HEK293T (cell line): ENCODE measurements at regions not wholly inside any gene's neighbourhood (a gene's known extent, or its start where the extent isn't known, plus 50 kb on each side); places are given as distances from the start of the nearest gene placed in this dataset.

Experiments used
- CTCF ChIA-PET: fragments of 350-600 bp; formaldehyde crosslinking; extraction: SDS; loops from one replicate; lab custom pipeline; 2021; ENCODE audit warnings: antibody characterized with exemption, inconsistent platforms; lab: Yijun Ruan, JAX
- POLR2A ChIA-PET: fragments of 350-600 bp; formaldehyde crosslinking; extraction: SDS; loops from one replicate; lab custom pipeline; 2020; ENCODE audit warnings: antibody characterized with exemption, inconsistent platforms; lab: Yijun Ruan, JAX
- DNase-seq: peaks from one replicate; pipeline ENCODE4 v3.0.0; 2012; ENCODE audit warnings: mixed read lengths; ENCODE audit errors: extremely low spot score
- ARNT ChIP-seq: fragments of 450-650 bp; IDR thresholded peaks from 2 replicates; pipeline ENCODE4 v1.6.1; 2017; ENCODE audit warnings: mild to moderate bottlenecking
- BHLHE40 ChIP-seq: fragments of 450-650 bp; IDR thresholded peaks from 2 replicates; pipeline ENCODE4 v1.6.1; 2016; ENCODE audit warnings: mild to moderate bottlenecking, moderate library complexity, borderline replicate concordance
- CTBP1 ChIP-seq: fragments of 450-650 bp; IDR thresholded peaks from 2 replicates; pipeline ENCODE4 v1.6.1; 2016; ENCODE audit warnings: borderline replicate concordance
- ELF4 ChIP-seq: fragments of 450-650 bp; IDR thresholded peaks from 2 replicates; pipeline ENCODE4 v1.6.1; 2017; ENCODE audit warnings: antibody characterized with exemption
- FOXA1 ChIP-seq: fragments of 450-650 bp; IDR thresholded peaks from 2 replicates; pipeline ENCODE4 v1.6.1; 2016; ENCODE audit warnings: mild to moderate bottlenecking
- FOXK2 ChIP-seq: fragments of 450-650 bp; IDR thresholded peaks from 2 replicates; pipeline ENCODE4 v1.6.1; 2016; ENCODE audit warnings: mild to moderate bottlenecking
- FOXM1 ChIP-seq: fragments of 450-650 bp; IDR thresholded peaks from 2 replicates; pipeline ENCODE4 v1.6.1; 2017; ENCODE audit warnings: mild to moderate bottlenecking, borderline replicate concordance
- HDGF ChIP-seq: fragments of 450-650 bp; IDR thresholded peaks from 2 replicates; pipeline ENCODE4 v1.6.1; 2017; ENCODE audit warnings: antibody characterized with exemption, borderline replicate concordance
- L3MBTL2 ChIP-seq: fragments of 450-650 bp; conservative IDR thresholded peaks from 2 replicates; pipeline ENCODE4 v1.6.1; 2016; ENCODE audit warnings: mild to moderate bottlenecking
- LEF1 ChIP-seq: fragments of 450-650 bp; IDR thresholded peaks from 2 replicates; pipeline ENCODE4 v1.6.1; 2017; ENCODE audit warnings: mild to moderate bottlenecking, borderline replicate concordance
- NFRKB ChIP-seq: fragments of 450-650 bp; IDR thresholded peaks from 2 replicates; pipeline ENCODE4 v1.6.1; 2016; ENCODE audit warnings: mild to moderate bottlenecking, moderate library complexity
- SP1 ChIP-seq: fragments of 450-650 bp; IDR thresholded peaks from 2 replicates; pipeline ENCODE4 v1.6.1; 2017
- SUZ12 ChIP-seq: fragments of 450-650 bp; IDR thresholded peaks from 2 replicates; pipeline ENCODE4 v1.6.1; 2016; ENCODE audit warnings: mild to moderate bottlenecking
- TARDBP ChIP-seq: fragments of 450-650 bp; IDR thresholded peaks from 2 replicates; pipeline ENCODE4 v1.6.1; 2016
- ZNF384 ChIP-seq: fragments of 450-650 bp; IDR thresholded peaks from 2 replicates; pipeline ENCODE4 v1.6.1; 2016
- TF ChIP-seq, protein P1 (sequence below): fragments of 450-650 bp; IDR thresholded peaks from 2 replicates; pipeline ENCODE4 v1.6.1; 2016

- CTCF ChIA-PET = no interaction called here
- POLR2A ChIA-PET = no interaction called here
- DNase-seq = no peak
- TF ChIP-seq LEF1 (no peak), ARNT (no peak), CTBP1 (no peak), BHLHE40 (no peak), L3MBTL2 (no peak), SUZ12 (no peak), NFRKB (no peak), FOXK2 (no peak), ELF4 (no peak), HDGF (no peak), FOXA1 (no peak), FOXM1 (no peak), ZNF384 (no peak), TARDBP (no peak), SP1 (no peak)
- TF ChIP-seq, protein P1, sequence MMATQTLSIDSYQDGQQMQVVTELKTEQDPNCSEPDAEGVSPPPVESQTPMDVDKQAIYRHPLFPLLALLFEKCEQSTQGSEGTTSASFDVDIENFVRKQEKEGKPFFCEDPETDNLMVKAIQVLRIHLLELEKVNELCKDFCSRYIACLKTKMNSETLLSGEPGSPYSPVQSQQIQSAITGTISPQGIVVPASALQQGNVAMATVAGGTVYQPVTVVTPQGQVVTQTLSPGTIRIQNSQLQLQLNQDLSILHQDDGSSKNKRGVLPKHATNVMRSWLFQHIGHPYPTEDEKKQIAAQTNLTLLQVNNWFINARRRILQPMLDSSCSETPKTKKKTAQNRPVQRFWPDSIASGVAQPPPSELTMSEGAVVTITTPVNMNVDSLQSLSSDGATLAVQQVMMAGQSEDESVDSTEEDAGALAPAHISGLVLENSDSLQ = no peak
Observed at GRCh38 chr15:53359038-53359437, 400.4 kb downstream of the WDR72 start.

GRCh38 chr15:53354874-53355273 is 404.6 kb downstream of the WDR72 start:
- ChIA-PET CTCF (no interaction called here), POLR2A (no interaction called here)
- no peak for DNase-seq
- TF ChIP-seq BHLHE40 (no peak), L3MBTL2 (no peak), TARDBP (no peak)

DNA sequence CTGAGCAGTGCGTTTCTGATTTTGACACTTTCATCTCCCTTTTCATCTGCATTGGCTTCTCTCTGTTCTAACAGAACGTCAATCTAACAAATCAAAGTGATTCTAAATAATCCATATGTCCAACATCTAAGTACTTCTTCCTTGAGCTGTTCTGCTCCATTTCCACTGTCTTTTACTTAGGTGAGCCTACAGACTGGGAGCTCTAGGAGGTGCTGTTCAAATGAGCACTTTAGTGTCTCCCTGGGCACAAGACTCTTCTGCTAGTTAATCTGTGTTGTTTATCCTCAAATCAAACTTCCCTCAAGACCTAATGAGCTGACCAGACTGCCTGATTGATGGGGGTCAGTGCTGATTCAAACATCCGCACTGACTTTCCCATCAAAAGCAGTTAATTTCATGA is 408.1 kb downstream of the WDR72 start:
- ChIA-PET POLR2A (no interaction called here), CTCF (no interaction called here)
- DNase-seq = no peak
- TF ChIP-seq, protein P1 = no peak
- TF ChIP-seq FOXA1 (no peak), NFRKB (no peak), ARNT (no peak), FOXK2 (no peak), CTBP1 (no peak), L3MBTL2 (no peak), FOXM1 (no peak), ELF4 (no peak), SP1 (no peak), TARDBP (no peak), BHLHE40 (no peak), LEF1 (no peak), SUZ12 (no peak), ZNF384 (no peak), HDGF (no peak)

DNA sequence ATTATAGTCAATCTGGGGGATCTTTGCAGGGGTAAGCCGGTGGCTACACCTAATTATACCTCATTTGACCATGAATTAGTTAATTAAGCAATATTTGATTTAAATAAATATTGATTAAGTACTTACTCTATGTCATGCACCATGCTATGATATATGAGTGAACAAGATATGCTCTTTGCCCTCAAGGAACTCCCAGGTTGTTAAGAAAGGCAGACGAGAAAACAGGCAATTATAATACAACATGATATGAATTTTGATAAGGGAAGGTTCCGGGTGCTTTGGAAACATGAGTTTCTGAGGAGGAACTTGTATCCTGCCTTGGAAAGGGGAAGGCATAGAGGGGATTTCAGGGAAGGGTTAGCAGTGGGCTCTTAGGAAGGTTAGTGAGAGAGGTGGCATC is 412.9 kb downstream of the WDR72 start:
- DNase-seq = no peak
- ChIA-PET CTCF (no interaction called here), POLR2A (no interaction called here)
- TF ChIP-seq, protein P1 = no peak
- no peak for TF ChIP-seq FOXA1
- no peak for TF ChIP-seq SUZ12
- TF ChIP-seq CTBP1 = no peak
- TF ChIP-seq L3MBTL2 = no peak
- TF ChIP-seq ARNT = no peak
- no peak for TF ChIP-seq BHLHE40
- no peak for TF ChIP-seq FOXK2
- no peak for TF ChIP-seq LEF1
- no peak for TF ChIP-seq ZNF384
- no peak for TF ChIP-seq FOXM1
- no peak for TF ChIP-seq NFRKB
- no peak for TF ChIP-seq HDGF
- TF ChIP-seq SP1 = no peak
- TF ChIP-seq ELF4 = no peak
- TF ChIP-seq TARDBP = no peak

DNA sequence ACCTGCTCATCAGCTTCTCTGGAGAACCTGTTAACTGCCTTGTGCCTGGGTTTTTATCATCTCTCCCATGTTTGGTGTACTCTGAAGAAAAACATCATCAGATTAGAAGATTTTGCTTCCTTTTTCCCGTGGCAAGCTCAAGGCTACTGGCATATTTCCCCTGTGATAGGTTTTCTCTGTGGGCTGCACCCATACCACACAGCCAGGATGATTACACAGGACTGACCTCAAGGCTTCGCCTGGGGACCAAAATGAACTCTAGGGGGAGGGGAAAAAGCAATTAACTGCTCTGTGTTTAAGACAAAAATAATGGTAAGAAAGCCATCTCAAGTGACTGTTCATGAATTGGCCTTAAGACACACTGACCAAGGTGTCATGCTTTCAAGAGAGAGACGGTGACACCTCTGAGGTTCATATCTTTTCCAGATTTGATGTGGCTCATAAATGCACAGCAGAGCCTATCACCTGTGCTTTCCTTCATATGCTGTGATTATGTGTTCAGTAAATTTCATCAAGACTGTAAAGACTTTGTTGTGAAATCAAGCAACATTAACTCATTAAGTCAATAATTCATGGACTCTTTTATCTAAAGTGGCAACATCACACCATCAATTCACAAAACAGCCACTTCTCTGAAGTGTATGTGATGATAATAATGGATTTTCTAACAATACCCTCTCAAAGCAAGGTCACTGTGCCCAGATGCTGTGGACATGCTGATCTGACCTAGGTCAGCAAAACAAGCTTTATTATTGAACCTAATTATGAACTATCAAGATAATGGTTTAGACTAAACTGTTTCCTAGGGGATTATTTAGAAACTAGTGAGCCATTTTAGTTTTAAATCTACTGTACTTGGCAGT is 427.9 kb downstream of the WDR72 start:
- CTCF ChIA-PET = no interaction called here
- TF ChIP-seq BHLHE40 (no peak), NFRKB (no peak), TARDBP (no peak), HDGF (no peak), ZNF384 (no peak), ELF4 (no peak), L3MBTL2 (no peak), FOXK2 (no peak), SUZ12 (no peak), FOXA1 (no peak)
- TF ChIP-seq, protein P1 = no peak
- POLR2A ChIA-PET = no interaction called here
- no peak for DNase-seq
